K562 (cell line): ENCODE measurements at regions not wholly inside any gene's neighbourhood (a gene's known extent, or its start where the extent isn't known, plus 50 kb on each side); places are given as distances from the start of the nearest gene placed in this dataset.

Experiments used
- ATAC-seq: fragments of 200-7000 bp; cut with Tn5 transposase; 3 replicates; pipeline ENCODE4 v1.9.1; 2020; ENCODE audit warnings: moderate library complexity
- BruUV-seq: library from RNA; stranded (reverse); fragments of 400-500 nt; replicated peaks from 2 replicates; lab custom pipeline; 2021; lab: Mats Ljungman, UMichigan
- CTCF ChIA-PET: fragments of 300-600 bp; formaldehyde crosslinking; extraction: SDS; loops from one replicate; lab custom pipeline; 2021; ENCODE audit warnings: low intra/inter-chr PET ratio; lab: Yijun Ruan, JAX
- POLR2A ChIA-PET: fragments of 300-600, 350-650 bp; sonication (Branson Sonifier 250); formaldehyde crosslinking; extraction: SDS; loops from one replicate; lab custom pipeline; 2021; ENCODE audit warnings: antibody characterized with exemption, inconsistent platforms; lab: Yijun Ruan, JAX
- DNase-seq, 4 experiments: peaks; one replicate each; pipeline versions ENCODE4 v3.0.0 to v3.0.0-alpha.2; 2011 to 2018; ENCODE audit warnings: low spot score in 3 of 4, mixed read lengths in 3 of 4; ENCODE audit errors: extremely low read depth in 1 of 4
- FAIRE-seq: peaks from 2 replicates; lab custom pipeline; 2011; peaks lifted over from hg19 to GRCh38; lab: Jason Lieb, UNC
- H2AFZ ChIP-seq: 2 replicates; pipeline ENCODE4 v1.6.0; 2011; ENCODE audit warnings: low read depth, low read length, control low read depth, inconsistent platforms
- H3K27ac ChIP-seq: fragments of 200-600 bp; 3 replicates; pipeline ENCODE4 v1.8.0; 2011; ENCODE audit warnings: low read depth, mild to moderate bottlenecking, control low read depth, inconsistent platforms, low read length, moderate library complexity, mixed read lengths; ENCODE audit errors: extremely low read depth
- H3K27me3 ChIP-seq, 2 experiments: fragments of 300-600 bp in 1 of 2; 2 replicates in 1 of 2; 3 replicates in 1 of 2; pipeline versions ENCODE4 v1.6.0 to v1.8.0; 2011; ENCODE audit warnings: inconsistent platforms in 2 of 2, low read length in 2 of 2, mild to moderate bottlenecking in 1 of 2, mixed read lengths in 1 of 2, moderate library complexity in 1 of 2; ENCODE audit not compliant: control insufficient read depth in 2 of 2, insufficient read depth in 2 of 2
- H3K36me3 ChIP-seq: fragments of 300-600 bp; 3 replicates; pipeline ENCODE4 v1.8.0; 2011; ENCODE audit warnings: mild to moderate bottlenecking, low read length, inconsistent platforms; ENCODE audit not compliant: control insufficient read depth, insufficient read depth
- H3K4me1 ChIP-seq, 2 experiments: fragments of 200-600 bp in 1 of 2; replicated peaks in 1 of 2; 2 replicates in 1 of 2; 3 replicates in 1 of 2; pipeline versions ENCODE4 v1.5.1 to v1.8.0; 2011; ENCODE audit warnings: inconsistent platforms in 2 of 2, low read length in 2 of 2, mild to moderate bottlenecking in 1 of 2, mixed read lengths in 1 of 2, moderate library complexity in 1 of 2; ENCODE audit not compliant: control insufficient read depth in 2 of 2, insufficient read depth in 2 of 2
- H3K4me2 ChIP-seq: 2 replicates; pipeline ENCODE4 v1.6.1; 2011; ENCODE audit warnings: low read length, control low read depth, inconsistent platforms, mixed read lengths; ENCODE audit not compliant: insufficient read depth
- H3K4me3 ChIP-seq: fragments of 200-600 bp; sonication (generic), shearing (Covaris generic); 2 replicates; pipeline ENCODE4 v1.5.1; 2016; ENCODE audit warnings: control low read depth, inconsistent platforms
- H3K79me2 ChIP-seq: fragments of 200-600 bp; 3 replicates; pipeline ENCODE4 v1.8.0; 2011; ENCODE audit warnings: low read length, inconsistent platforms; ENCODE audit not compliant: control insufficient read depth, insufficient read depth
- H3K9ac ChIP-seq, 2 experiments: 2 replicates each; pipeline versions ENCODE4 v1.6.0 to v1.6.1; 2011; ENCODE audit warnings: low read depth in 2 of 2, low read length in 2 of 2, control low read depth in 1 of 2, inconsistent platforms in 1 of 2, mild to moderate bottlenecking in 1 of 2, mixed read lengths in 1 of 2; ENCODE audit not compliant: insufficient read depth in 1 of 2
- H3K9me1 ChIP-seq: one replicate; pipeline ENCODE4 v1.6.0; 2011; ENCODE audit warnings: inconsistent platforms, mild to moderate bottlenecking, low read length, moderate library complexity; ENCODE audit not compliant: control insufficient read depth, insufficient read depth
- H3K9me3 ChIP-seq: replicated peaks from 2 replicates; pipeline ENCODE4 v1.5.1; 2011; ENCODE audit warnings: low read depth, low read length, inconsistent platforms; ENCODE audit not compliant: control insufficient read depth, insufficient read depth
- H4K20me1 ChIP-seq: replicated peaks from 2 replicates; pipeline ENCODE4 v1.6.1; 2011; ENCODE audit warnings: low read length, inconsistent platforms, mixed read lengths; ENCODE audit not compliant: control insufficient read depth, insufficient read depth
- COPS2 ChIP-seq: fragments of 450-650 bp; conservative IDR thresholded peaks from 2 replicates; pipeline ENCODE4 v1.6.1; 2016; ENCODE audit warnings: mild to moderate bottlenecking, moderate library complexity
- ERF ChIP-seq: fragments of 450-650 bp; formaldehyde crosslinking; IDR thresholded peaks from 2 replicates; pipeline ENCODE4 v1.4.0; 2020; ENCODE audit warnings: mild to moderate bottlenecking, mixed read lengths
- XRCC3 ChIP-seq: fragments of 450-650 bp; IDR thresholded peaks from 2 replicates; pipeline ENCODE4 v1.6.1; 2017; ENCODE audit warnings: mild to moderate bottlenecking, moderate library complexity
- ZFPM2 ChIP-seq: fragments of 250-450 bp; sonication (Bioruptor Pico); IDR thresholded peaks from 2 replicates; pipeline ENCODE4 v1.5.1; 2022; ENCODE audit warnings: mild to moderate bottlenecking
- ZKSCAN1 ChIP-seq: fragments of 150-350 bp; IDR thresholded peaks from 2 replicates; pipeline ENCODE4 v1.6.1; 2016; ENCODE audit warnings: low read depth, low read length
- WGBS: fragments of 100-300 bp; shearing (Covaris generic); methylation state at CpG from one replicate; pipeline ENCODE4 v1.1.6; 2016; ENCODE audit warnings: low coverage, mixed read lengths; ENCODE audit not compliant: insufficient coverage; ENCODE audit errors: missing lambda C conversion rate; 5-methylcytosine and 5-hydroxymethylcytosine counted together
- in situ Hi-C: fragments of 300-500 bp; cut with MboI; formaldehyde crosslinking; loops from 4 replicates; pipeline ENCODE4 v1.15.0; 2018; ENCODE audit warnings: inconsistent platforms, mixed read lengths
- intact Hi-C: fragments of 100-400 bp; cut with micrococcal nuclease; formaldehyde crosslinking; loops from 2 replicates; pipeline ENCODE4 v1.14.2; 2022
- TF ChIP-seq, protein P1 (sequence below): sonication (generic); formaldehyde crosslinking; IDR thresholded peaks from 2 replicates; pipeline ENCODE4 v1.8.1; 2023; ENCODE audit warnings: mild to moderate bottlenecking, missing genetic modification reagents

- TF ChIP-seq COPS2 (no peak), ZFPM2 (no peak), ERF (CRISPR knock-in tag) (no peak), ZKSCAN1 (no peak)
- TF ChIP-seq, protein P1, sequence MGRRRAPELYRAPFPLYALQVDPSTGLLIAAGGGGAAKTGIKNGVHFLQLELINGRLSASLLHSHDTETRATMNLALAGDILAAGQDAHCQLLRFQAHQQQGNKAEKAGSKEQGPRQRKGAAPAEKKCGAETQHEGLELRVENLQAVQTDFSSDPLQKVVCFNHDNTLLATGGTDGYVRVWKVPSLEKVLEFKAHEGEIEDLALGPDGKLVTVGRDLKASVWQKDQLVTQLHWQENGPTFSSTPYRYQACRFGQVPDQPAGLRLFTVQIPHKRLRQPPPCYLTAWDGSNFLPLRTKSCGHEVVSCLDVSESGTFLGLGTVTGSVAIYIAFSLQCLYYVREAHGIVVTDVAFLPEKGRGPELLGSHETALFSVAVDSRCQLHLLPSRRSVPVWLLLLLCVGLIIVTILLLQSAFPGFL: no peak
Observed at GRCh38 chr11:24356501-24356900, 140.4 kb upstream of the LUZP2 start (continued).

DNA sequence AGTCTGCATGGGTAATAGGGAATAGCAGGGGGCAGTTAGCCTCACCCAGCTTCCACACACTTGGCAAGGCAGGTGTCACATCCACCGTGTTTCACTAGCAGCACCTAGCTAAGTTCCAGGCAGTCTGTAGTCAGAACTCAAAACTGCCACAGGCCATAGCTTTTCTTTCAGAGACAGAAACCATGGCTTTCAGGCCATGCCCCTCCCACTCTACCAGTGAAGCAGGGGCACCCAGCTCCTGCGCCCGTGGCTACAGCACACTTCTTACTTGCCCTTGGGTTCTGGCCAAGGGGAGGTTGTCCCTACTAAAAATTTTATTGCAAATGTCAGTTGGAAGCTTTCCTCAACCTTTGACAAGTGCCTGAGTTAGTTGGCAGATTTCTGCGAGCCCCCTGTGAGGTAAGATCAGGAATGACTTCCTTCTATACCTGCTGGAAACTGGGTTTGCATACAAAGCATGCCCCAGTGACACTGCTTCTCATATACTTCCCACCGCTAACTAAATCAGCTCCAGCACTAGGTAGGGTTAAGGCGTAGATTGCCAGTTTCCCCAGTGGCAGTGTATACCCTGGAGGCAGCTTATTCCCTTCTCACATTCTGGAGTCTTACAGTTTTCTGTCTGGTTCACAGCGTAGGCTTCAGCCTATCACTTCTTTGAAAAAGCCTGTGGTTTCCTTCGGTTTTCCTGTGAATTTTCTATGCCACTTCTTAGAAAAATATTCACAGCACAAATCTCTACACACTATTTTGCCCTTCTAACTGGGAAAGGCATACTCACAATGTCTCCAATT lies 139.0 kb upstream of the LUZP2 start:
- Histone ChIP-seq H3K9ac (no peak overlapping the region), H3K27me3 (no peaks in the 10 kb centered on the region), H3K27ac (no peak overlapping the region), H3K4me3 (no peak overlapping the region), H4K20me1 (no peaks in the 10 kb centered on the region), H3K79me2 (no peaks in the 10 kb centered on the region), H2AFZ (no peak overlapping the region), H3K9me3 (no peaks in the 10 kb centered on the region), H3K4me2 (no peak overlapping the region), H3K36me3 (no peaks in the 10 kb centered on the region), H3K4me1 (no peaks in the 10 kb centered on the region), H3K9me1 (no peaks in the 10 kb centered on the region)
- in situ Hi-C loops: no loop called here
- no TSS peak for BruUV-seq
- 0% methylated on average over 8 of the region's 8 CpGs for WGBS
- TF ChIP-seq XRCC3: no peak
- no peak for DNase-seq
- no peak for ATAC-seq
- no peak for FAIRE-seq
- ChIA-PET POLR2A (no interaction called here), CTCF (no interaction called here)
- intact Hi-C loops: no loop called here
